GM18498 (cell line): ENCODE measurements at regions not wholly inside any gene's neighbourhood (a gene's known extent, or its start where the extent isn't known, plus 50 kb on each side); places are given as distances from the start of the nearest gene placed in this dataset.
"Not testable (repeated sequence)": the region's sequence is repeated elsewhere in the genome, so short reads cannot be mapped to it uniquely, and the experiment has no call there.

Source experiments
- ATAC-seq: cut with Tn5 transposase; IDR thresholded peaks from one replicate; pipeline ENCODE4 v1.9.1; 2021; ENCODE audit warnings: mild to moderate bottlenecking, moderate library complexity; ENCODE audit not compliant: unreplicated experiment

GRCh38 chr7:142477801-142478200 is 219.9 kb upstream of the PRSS58 start:
- ATAC-seq: not testable (repeated sequence)

GRCh38 chr7:142477079-142477651 is 219.3 kb upstream of the PRSS58 start:
- ATAC-seq: no peak

- ATAC-seq: no peak
Observed at GRCh38 chr7:142476077-142476476, 218.2 kb upstream of the PRSS58 start.

- ATAC-seq: no peak
Observed at GRCh38 chr7:142471820-142472219, 214.0 kb upstream of the PRSS58 start.

GRCh38 chr7:142470544-142470830 is 212.6 kb upstream of the PRSS58 start:
- ATAC-seq: no peak

- no peak for ATAC-seq
Observed at GRCh38 chr7:142469696-142470543, 212.1 kb upstream of the PRSS58 start.

DNA sequence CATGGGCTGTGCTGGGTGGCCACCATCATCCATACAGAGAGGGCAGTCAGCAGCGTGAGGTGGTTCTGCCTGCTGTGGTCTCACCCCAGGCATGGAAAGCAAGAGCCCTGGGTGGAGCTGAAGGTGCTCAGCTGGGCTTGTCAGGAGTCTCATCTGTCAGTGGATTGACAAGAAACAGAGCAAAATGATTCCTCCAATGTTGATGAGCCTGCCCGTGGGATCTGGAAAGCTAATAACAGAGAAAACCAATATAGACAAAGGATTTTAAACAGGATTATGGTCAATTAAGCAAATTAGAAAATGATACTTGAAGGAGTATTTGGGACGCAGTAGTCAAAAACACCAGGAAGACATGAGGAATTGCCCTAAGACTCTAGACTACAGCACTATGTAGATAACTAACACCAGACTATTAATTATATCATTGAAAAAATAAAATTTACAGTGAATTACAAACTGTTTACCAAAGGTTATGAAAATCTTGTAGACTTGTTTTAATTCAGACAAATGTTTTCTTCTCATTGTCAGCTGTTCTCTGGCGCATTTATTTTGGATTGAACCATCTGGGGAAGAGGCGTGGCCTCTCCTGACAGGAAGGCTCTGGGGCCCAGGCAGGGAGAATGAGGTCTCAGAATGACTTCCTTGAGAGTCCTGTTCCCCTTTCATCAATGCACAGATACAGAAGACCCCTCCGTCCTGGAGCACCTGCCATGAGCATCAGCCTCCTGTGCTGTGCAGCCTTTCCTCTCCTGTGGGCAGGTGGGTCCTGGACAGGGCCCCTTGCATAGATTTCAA is 211.2 kb upstream of the PRSS58 start:
- ATAC-seq: no peak

GRCh38 chr7:142467056-142467655 is 209.3 kb upstream of the PRSS58 start:
- not testable (repeated sequence) for ATAC-seq

DNA sequence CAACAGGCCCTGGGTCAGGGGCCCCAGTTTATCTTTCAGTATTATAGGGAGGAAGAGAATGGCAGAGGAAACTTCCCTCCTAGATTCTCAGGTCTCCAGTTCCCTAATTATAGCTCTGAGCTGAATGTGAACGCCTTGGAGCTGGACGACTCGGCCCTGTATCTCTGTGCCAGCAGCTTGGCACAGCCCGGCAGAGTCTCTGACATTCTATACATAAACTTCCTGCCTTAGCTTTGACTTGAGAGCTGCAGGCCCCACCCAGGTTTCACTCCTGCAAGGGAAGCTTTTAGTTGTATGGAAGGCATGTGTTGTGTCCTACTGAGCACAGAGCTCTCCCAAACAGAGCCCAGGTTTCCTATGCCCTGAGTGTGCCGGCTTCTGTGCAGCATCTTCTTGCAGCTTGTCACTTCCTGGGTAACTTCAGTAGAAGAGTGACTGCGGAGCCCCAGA is 205.6 kb upstream of the PRSS58 start:
- ATAC-seq: peak; percentile 58

DNA sequence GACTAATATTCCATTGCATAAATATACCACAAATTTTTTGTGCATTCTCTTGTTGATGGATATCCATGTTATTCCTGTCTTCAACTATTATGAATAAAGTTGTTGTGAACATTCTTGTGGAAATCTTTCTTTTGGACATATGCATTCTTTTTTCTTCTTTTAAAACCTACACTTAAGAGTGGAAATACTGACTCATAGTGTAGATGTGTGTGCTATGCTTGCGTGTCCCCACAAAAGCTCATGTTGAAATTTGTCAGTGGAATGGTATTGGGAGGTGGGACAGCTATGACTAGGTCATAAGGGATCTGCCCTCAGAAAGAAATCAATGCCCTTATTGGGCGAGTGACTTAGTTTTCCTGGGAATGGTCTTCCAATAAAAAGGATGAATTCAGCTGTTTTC is 203.6 kb upstream of the PRSS58 start:
- no peak for ATAC-seq

DNA sequence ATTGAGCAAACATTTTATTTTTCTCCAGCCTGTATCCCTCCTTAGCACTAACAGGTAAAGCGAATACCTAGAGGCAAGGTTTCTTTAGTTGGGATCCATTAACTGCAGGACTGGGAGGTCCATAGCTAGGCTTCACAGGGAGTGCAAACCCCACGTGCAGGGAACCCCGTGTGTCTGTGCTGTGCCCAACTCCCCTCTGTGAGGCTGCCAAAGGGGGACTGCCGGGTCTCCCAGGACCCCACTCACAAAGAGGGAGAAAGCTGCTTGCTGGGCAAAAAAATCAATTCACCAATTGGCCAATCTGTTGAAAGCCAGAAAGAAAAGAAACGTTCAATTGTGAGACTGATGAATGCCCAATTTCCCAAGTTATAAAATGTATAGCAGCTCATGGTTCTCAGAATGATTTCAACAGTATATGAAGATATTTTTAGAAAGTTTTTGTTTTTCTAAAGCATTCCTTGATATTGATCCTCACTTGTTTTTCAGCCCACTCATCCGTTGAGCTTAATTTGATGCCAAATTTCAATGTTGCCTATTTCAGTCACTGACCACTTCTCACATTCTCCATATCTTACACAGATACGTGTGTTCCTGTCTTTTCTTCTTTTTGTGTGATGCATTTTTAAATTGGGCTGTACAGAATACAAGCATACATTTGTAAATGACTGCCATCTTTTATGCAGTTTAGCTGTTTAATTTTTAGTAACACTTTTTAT is 202.7 kb upstream of the PRSS58 start:
- no peak for ATAC-seq

DNA sequence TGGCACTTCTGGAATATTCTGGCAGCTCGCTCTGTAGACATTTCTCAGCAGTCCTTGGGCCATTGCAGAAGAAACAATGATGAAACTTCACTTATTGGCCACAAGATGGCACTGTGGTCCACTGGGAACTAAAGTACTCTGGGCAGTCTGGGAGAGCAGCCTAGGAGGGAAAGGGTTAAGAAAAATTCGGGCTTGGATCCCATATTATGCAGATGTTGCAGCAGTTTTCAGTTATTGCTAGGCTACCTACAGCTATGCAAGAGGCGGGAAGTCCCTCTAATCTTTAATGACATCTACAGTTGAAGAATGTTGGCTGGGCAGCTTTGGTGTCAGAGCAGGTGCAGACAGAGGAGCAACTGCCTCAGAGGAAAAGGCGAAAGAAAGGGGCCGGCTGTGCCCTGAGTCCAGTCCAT is 201.7 kb upstream of the PRSS58 start:
- peak; percentile 81 for ATAC-seq

- ATAC-seq: no peak
Observed at GRCh38 chr7:142457146-142457703, 199.4 kb upstream of the PRSS58 start.

- ATAC-seq: no peak
Observed at GRCh38 chr7:142455392-142455791, 197.5 kb upstream of the PRSS58 start.

- ATAC-seq: no peak
Observed at GRCh38 chr7:142454862-142455261, 197.0 kb upstream of the PRSS58 start.

DNA sequence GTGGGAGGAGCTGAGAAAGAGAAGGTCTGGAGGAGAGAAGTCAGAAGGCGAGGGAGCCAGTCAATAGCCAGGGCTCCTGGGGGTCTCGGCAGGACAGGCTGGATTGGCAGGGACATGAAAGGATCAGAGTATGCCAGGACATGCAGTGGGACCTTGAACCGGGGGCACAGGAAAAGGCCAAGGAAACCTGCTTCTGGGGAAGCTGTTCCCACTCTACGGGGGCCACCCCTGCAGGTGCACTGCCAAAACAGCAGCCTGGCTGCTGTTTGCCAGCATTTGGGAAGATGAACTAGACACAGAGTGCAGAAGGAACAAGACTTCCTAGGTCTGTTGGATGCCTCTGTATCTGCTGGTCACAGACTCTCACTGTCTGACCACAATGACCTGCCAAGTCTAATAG is 194.9 kb upstream of the PRSS58 start:
- no peak for ATAC-seq

DNA sequence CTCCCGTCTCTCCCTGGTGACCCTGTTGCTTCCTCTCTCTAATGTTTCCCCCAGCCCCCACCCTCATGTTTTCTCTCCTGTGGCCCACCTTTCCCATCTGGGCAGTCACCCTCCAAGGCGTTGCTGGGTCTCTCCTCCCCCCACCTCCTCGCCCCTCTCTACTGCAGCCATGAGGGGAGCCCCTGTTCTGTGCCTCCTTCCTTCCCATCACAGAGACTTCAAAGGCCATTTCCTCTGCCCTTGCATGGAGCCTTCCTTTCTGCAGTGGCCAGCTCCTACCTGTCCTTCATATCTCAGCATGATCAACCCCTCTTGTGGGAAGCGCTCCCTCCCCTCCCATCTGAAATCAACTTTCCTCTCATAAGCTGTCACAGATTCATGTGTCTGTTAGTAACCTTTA is 194.0 kb upstream of the PRSS58 start:
- no peak for ATAC-seq

GRCh38 chr7:142451296-142451695 is 193.4 kb upstream of the PRSS58 start:
- no peak for ATAC-seq

DNA sequence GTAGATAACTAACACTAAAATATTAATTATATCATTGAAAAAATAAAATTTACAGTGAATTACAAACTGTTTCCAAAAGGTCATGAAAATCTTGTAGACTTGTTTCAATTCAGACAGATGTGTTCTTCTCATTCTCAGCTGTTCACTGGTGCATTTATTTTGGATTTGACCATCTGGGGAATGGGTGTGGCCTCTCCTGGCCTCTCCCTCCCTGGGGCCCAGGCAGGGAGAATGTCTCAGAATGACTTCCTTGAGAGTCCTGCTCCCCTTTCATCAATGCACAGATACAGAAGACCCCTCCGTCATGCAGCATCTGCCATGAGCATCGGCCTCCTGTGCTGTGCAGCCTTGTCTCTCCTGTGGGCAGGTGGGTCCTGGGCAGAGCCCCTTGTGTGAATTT is 192.8 kb upstream of the PRSS58 start:
- no peak for ATAC-seq

DNA sequence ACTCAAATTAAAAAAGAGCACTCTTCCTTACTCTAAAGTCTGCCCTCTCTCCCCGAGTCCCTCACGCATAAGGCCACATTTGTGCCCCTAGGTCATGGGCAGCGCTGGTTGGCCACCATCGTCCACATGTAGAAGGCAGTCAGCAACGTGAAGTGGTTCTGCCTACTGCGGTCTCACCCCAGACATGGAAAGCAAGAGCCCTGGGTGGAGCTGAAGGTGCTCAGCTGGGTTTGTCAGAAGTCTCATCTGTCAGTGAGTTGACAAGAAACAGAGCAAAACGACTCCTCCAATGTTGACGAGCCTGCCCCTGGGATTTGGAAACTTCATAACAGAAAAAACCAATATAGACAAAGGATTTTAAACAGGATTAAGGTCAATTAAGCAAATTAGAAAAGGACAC is 192.3 kb upstream of the PRSS58 start:
- ATAC-seq: no peak

DNA sequence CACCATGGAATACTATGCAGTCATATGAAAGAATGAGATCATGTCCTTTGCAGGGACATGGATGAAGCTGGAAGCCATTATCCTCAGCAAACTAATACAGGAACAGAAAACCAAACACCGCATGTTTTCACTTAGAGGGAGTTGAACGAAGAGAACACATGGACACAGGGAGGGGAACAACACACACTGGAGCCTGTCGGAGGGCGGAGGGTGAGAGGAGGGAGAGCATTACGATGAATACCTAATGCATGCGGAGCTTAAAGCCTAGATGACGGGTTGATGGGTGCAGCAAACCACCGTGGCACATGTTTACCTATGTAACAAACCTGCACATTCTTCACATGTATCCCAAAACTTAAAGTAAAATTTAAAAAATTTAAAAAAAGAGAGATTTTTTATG is 191.0 kb upstream of the PRSS58 start:
- not testable (repeated sequence) for ATAC-seq
